HepG2 (cell line): ENCODE measurements at regions not wholly inside any gene's neighbourhood (a gene's known extent, or its start where the extent isn't known, plus 50 kb on each side); places are given as distances from the start of the nearest gene placed in this dataset.

Source experiments
- BHLHE40 ChIP-seq: IDR thresholded peaks from 2 replicates; pipeline ENCODE4 v1.6.1; 2011; ENCODE audit warnings: low read length, improper control_type of control experiment
- CHD4 ChIP-seq: fragments of 200-600 bp; sonication (generic); IDR thresholded peaks from 2 replicates; pipeline ENCODE4 v1.7.0; 2017; ENCODE audit warnings: mild to moderate bottlenecking, low read length, borderline replicate concordance
- EEA1 ChIP-seq: sonication (generic); formaldehyde crosslinking; IDR thresholded peaks from 2 replicates; pipeline ENCODE4 v1.5.1; 2020; ENCODE audit warnings: mild to moderate bottlenecking, missing genetic modification reagents, borderline replicate concordance
- GPN1 ChIP-seq: sonication (generic); formaldehyde crosslinking; IDR thresholded peaks from 2 replicates; pipeline ENCODE4 v1.5.1; 2020; ENCODE audit warnings: missing genetic modification reagents, borderline replicate concordance
- HDAC1 ChIP-seq: sonication (generic); formaldehyde crosslinking; IDR thresholded peaks from 2 replicates; pipeline ENCODE4 v1.5.1; 2020; ENCODE audit warnings: mild to moderate bottlenecking, missing genetic modification reagents
- HNF4G ChIP-seq, 2 experiments: sonication (generic) in 1 of 2; formaldehyde crosslinking in 1 of 2; IDR thresholded peaks; 2 replicates each; pipeline versions ENCODE4 v1.4.0 to v1.6.1; 2011 to 2020; ENCODE audit warnings: borderline replicate concordance in 2 of 2, low read depth in 2 of 2, mild to moderate bottlenecking in 2 of 2, low read length in 1 of 2, missing genetic modification reagents in 1 of 2, moderate library complexity in 1 of 2
- KAT7 ChIP-seq: IDR thresholded peaks from 2 replicates; pipeline ENCODE4 v1.6.1; 2018; ENCODE audit warnings: borderline replicate concordance, missing compliant biosample characterization
- KDM2A ChIP-seq: sonication (generic); formaldehyde crosslinking; IDR thresholded peaks from 2 replicates; pipeline ENCODE4 v1.4.0; 2020; ENCODE audit warnings: low read depth, missing genetic modification reagents, borderline replicate concordance
- MYC ChIP-seq: sonication (generic); formaldehyde crosslinking; IDR thresholded peaks from 2 replicates; pipeline ENCODE4 v1.9.0; 2021; ENCODE audit warnings: missing genetic modification reagents, borderline replicate concordance
- NR2C2 ChIP-seq: sonication (generic); formaldehyde crosslinking; IDR thresholded peaks from 2 replicates; pipeline ENCODE4 v1.4.0; 2020; ENCODE audit warnings: missing genetic modification reagents, mild to moderate bottlenecking, moderate library complexity, borderline replicate concordance
- NR2F2 ChIP-seq: IDR thresholded peaks from 2 replicates; pipeline ENCODE4 v1.6.1; 2012; ENCODE audit warnings: low read depth, inconsistent platforms, borderline replicate concordance
- RCOR2 ChIP-seq: IDR thresholded peaks from 2 replicates; pipeline ENCODE4 v1.6.1; 2016; ENCODE audit warnings: missing biosample characterization, missing genetic modification reagents
- RNF2 ChIP-seq: fragments of 450-650 bp; conservative IDR thresholded peaks from 2 replicates; pipeline ENCODE4 v1.6.1; 2016; ENCODE audit warnings: low read depth
- SATB2 ChIP-seq: sonication (generic); formaldehyde crosslinking; IDR thresholded peaks from 2 replicates; pipeline ENCODE4 v1.5.0; 2020; ENCODE audit warnings: missing genetic modification reagents
- SRSF4 ChIP-seq: fragments of 200-400 bp; formaldehyde crosslinking; IDR thresholded peaks from one replicate; pipeline ENCODE4 v1.6.1; 2018; ENCODE audit warnings: mild to moderate bottlenecking, low read depth, low read length, moderate library complexity; ENCODE audit not compliant: poor library complexity, severe bottlenecking
- XRCC5 ChIP-seq: fragments of 200-400 bp; formaldehyde crosslinking; optimal IDR thresholded peaks from 2 replicates; pipeline ENCODE3; 2017; ENCODE audit warnings: mild to moderate bottlenecking, low read length
- ZBTB3 ChIP-seq: sonication (generic); formaldehyde crosslinking; IDR thresholded peaks from 2 replicates; pipeline ENCODE4 v1.4.0; 2020; ENCODE audit warnings: low read depth, mild to moderate bottlenecking, moderate library complexity, missing genetic modification reagents, borderline replicate concordance
- ZNF329 ChIP-seq: sonication (generic); formaldehyde crosslinking; IDR thresholded peaks from 2 replicates; pipeline ENCODE4 v1.9.0; 2021; ENCODE audit warnings: low read depth, mild to moderate bottlenecking, missing genetic modification reagents
- ZNF383 ChIP-seq: sonication (generic); formaldehyde crosslinking; IDR thresholded peaks from 2 replicates; pipeline ENCODE4 v1.4.0; 2020; ENCODE audit warnings: missing genetic modification reagents, mild to moderate bottlenecking, borderline replicate concordance
- ZNF605 ChIP-seq: sonication (generic); formaldehyde crosslinking; IDR thresholded peaks from 2 replicates; pipeline ENCODE4 v1.8.0; 2022; ENCODE audit warnings: mild to moderate bottlenecking, missing genetic modification reagents
- ZNF607 ChIP-seq: sonication (generic); formaldehyde crosslinking; IDR thresholded peaks from 2 replicates; pipeline ENCODE4 v1.5.1; 2020; ENCODE audit warnings: missing genetic modification reagents, mild to moderate bottlenecking, borderline replicate concordance
- TF ChIP-seq, protein P1 (sequence below): sonication (generic); formaldehyde crosslinking; IDR thresholded peaks from 2 replicates; pipeline ENCODE4 v1.4.0; 2020; ENCODE audit warnings: missing genetic modification reagents
- TF ChIP-seq, protein P2 (sequence below): sonication (generic); formaldehyde crosslinking; IDR thresholded peaks from 2 replicates; pipeline ENCODE4 v1.5.0; 2020; ENCODE audit warnings: missing genetic modification reagents
- TF ChIP-seq, protein P3 (sequence below): sonication (generic); formaldehyde crosslinking; IDR thresholded peaks from 2 replicates; pipeline ENCODE4 v1.4.0; 2020; ENCODE audit warnings: missing genetic modification reagents, borderline replicate concordance
- TF ChIP-seq, protein P4 (sequence below): IDR thresholded peaks from 2 replicates; pipeline ENCODE4 v1.6.1; 2016; ENCODE audit warnings: low read depth, control low read depth

DNA sequence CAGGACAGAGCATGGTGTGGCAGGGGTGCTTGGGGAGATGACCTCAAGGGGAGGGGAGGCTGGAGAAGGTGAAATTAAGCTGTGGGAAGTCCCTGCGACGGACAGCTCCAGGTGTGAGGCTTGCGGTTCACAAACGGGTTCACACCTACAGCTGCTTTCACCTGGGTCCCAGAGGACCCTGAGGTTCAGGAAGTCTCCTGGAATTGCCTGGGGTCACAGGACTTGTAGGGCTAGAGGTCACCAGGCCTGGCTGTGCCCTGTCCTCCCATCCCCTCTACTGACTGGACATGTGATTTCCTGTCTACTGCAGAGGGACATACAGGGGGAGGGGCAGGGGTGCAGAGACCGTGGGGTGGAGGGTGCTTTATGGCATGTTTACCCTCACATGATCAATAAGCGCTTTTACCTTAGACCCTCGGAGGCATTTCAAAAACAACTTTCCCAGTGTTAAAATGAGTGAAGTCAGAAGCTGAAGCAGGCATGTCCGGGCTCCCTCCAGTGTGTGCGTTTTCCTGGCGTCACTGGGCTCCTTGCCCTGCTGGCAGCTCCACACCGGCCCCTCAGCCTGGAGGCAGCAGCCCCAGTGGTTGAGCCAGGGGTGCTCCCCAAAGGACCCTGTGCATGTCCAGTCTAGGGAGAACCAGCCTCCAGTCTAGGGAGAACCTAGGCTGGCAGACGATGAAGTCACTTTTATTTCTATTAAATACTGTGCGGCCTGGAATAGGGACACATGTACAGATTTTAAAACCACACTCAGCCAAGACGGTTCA is 66.6 kb upstream of the IGFBP3 start (continued):
- no peak for TF ChIP-seq ZNF383 (CRISPR knock-in tag)
- TF ChIP-seq, protein P1, sequence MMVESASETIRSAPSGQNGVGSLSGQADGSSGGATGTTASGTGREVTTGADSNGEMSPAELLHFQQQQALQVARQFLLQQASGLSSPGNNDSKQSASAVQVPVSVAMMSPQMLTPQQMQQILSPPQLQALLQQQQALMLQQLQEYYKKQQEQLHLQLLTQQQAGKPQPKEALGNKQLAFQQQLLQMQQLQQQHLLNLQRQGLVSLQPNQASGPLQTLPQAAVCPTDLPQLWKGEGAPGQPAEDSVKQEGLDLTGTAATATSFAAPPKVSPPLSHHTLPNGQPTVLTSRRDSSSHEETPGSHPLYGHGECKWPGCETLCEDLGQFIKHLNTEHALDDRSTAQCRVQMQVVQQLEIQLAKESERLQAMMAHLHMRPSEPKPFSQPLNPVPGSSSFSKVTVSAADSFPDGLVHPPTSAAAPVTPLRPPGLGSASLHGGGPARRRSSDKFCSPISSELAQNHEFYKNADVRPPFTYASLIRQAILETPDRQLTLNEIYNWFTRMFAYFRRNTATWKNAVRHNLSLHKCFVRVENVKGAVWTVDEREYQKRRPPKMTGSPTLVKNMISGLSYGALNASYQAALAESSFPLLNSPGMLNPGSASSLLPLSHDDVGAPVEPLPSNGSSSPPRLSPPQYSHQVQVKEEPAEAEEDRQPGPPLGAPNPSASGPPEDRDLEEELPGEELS (CRISPR knock-in tag), result 0 out of 2 replicates have a peak, but pooled peaks have one; percentile 21
- TF ChIP-seq HNF4G (IDR thresholded peaks at IDR 0.05; ENCODE audit: borderline replicate concordance, low read depth, low read length), result 0 out of 2 replicates have a peak, but pooled peaks have one; percentile 14
- no peak for TF ChIP-seq HNF4G (CRISPR knock-in tag; IDR thresholded peaks at IDR 0.05; ENCODE audit: borderline replicate concordance, low read depth)
- TF ChIP-seq ZNF607 (CRISPR knock-in tag), result 0 out of 2 replicates have a peak, but pooled peaks have one; percentile 14
- no peak for TF ChIP-seq KAT7 (CRISPR knock-in tag)
- TF ChIP-seq, protein P2, sequence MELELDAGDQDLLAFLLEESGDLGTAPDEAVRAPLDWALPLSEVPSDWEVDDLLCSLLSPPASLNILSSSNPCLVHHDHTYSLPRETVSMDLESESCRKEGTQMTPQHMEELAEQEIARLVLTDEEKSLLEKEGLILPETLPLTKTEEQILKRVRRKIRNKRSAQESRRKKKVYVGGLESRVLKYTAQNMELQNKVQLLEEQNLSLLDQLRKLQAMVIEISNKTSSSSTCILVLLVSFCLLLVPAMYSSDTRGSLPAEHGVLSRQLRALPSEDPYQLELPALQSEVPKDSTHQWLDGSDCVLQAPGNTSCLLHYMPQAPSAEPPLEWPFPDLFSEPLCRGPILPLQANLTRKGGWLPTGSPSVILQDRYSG (CRISPR knock-in tag), result no peak
- no peak for TF ChIP-seq CHD4
- TF ChIP-seq, protein P3, sequence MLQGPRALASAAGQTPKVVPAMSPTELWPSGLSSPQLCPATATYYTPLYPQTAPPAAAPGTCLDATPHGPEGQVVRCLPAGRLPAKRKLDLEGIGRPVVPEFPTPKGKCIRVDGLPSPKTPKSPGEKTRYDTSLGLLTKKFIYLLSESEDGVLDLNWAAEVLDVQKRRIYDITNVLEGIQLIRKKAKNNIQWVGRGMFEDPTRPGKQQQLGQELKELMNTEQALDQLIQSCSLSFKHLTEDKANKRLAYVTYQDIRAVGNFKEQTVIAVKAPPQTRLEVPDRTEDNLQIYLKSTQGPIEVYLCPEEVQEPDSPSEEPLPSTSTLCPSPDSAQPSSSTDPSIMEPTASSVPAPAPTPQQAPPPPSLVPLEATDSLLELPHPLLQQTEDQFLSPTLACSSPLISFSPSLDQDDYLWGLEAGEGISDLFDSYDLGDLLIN (CRISPR knock-in tag), result no peak
- no peak for TF ChIP-seq GPN1 (CRISPR knock-in tag)
- TF ChIP-seq BHLHE40, result 0 out of 2 replicates have a peak, but pooled peaks have one; percentile 10
- TF ChIP-seq NR2C2 (CRISPR knock-in tag), result peak; percentile 78
- TF ChIP-seq NR2F2, result peak; percentile 76
- no peak for TF ChIP-seq SRSF4
- no peak for TF ChIP-seq XRCC5
- TF ChIP-seq RCOR2 (CRISPR knock-in tag), result no peak
- TF ChIP-seq SATB2 (CRISPR knock-in tag), result no peak
- no peak for TF ChIP-seq ZBTB3 (CRISPR knock-in tag)
- TF ChIP-seq KDM2A (CRISPR knock-in tag), result peak; percentile 28; the same call in 1 of the 2 replicates
- TF ChIP-seq ZNF329 (CRISPR knock-in tag), result no peak
- no peak for TF ChIP-seq RNF2
- no peak for TF ChIP-seq ZNF605
- peak; percentile 76 for TF ChIP-seq HDAC1 (CRISPR knock-in tag)
- no peak for TF ChIP-seq MYC (CRISPR knock-in tag)
- TF ChIP-seq, protein P4, sequence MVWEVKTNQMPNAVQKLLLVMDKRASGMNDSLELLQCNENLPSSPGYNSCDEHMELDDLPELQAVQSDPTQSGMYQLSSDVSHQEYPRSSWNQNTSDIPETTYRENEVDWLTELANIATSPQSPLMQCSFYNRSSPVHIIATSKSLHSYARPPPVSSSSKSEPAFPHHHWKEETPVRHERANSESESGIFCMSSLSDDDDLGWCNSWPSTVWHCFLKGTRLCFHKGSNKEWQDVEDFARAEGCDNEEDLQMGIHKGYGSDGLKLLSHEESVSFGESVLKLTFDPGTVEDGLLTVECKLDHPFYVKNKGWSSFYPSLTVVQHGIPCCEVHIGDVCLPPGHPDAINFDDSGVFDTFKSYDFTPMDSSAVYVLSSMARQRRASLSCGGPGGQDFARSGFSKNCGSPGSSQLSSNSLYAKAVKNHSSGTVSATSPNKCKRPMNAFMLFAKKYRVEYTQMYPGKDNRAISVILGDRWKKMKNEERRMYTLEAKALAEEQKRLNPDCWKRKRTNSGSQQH (CRISPR knock-in tag), result no peak
- no peak for TF ChIP-seq EEA1 (CRISPR knock-in tag)
